Endothelial cell of umbilical vein (primary cell): ENCODE measurements at regions not wholly inside any gene's neighbourhood (a gene's known extent, or its start where the extent isn't known, plus 50 kb on each side); places are given as distances from the start of the nearest gene placed in this dataset.

Experiments used
- BruUV-seq: library from RNA; stranded (reverse); fragments of 400-500 nt; replicated peaks from 2 replicates; lab custom pipeline; 2021; lab: Mats Ljungman, UMichigan
- CTCF ChIA-PET: fragments of 300-600, 350-600 bp; sonication (Branson Sonifier 250); formaldehyde crosslinking; loops from one replicate; lab custom pipeline; 2021; ENCODE audit warnings: antibody characterized with exemption, inconsistent platforms; lab: Charles Lee
- POLR2A ChIA-PET: fragments of 300-600, 350-600 bp; sonication (Branson Sonifier 250); formaldehyde crosslinking; loops from one replicate; lab custom pipeline; 2021; ENCODE audit warnings: antibody characterized with exemption, inconsistent platforms; lab: Charles Lee
- DNase-seq: peaks from one replicate; pipeline ENCODE4 v3.0.0-alpha.2; 2011; ENCODE audit warnings: low read depth, low spot score
- FAIRE-seq: peaks from 2 replicates; lab custom pipeline; 2011; peaks lifted over from hg19 to GRCh38; lab: Jason Lieb, UNC
- H2AFZ ChIP-seq: 2 replicates; pipeline ENCODE4 v1.6.0; 2012; ENCODE audit warnings: low read depth, low read length, control low read depth, inconsistent platforms
- H3K27ac ChIP-seq: 2 replicates; pipeline ENCODE4 v1.5.1; 2011; ENCODE audit warnings: low read depth, mild to moderate bottlenecking, control low read depth, low read length, moderate library complexity; ENCODE audit not compliant: insufficient read depth
- H3K27me3 ChIP-seq, 2 experiments: 2 replicates each; pipeline versions ENCODE4 v1.6.0 to v1.6.1; 2011; ENCODE audit warnings: low read length in 2 of 2, mixed read lengths in 1 of 2; ENCODE audit not compliant: control insufficient read depth in 2 of 2, insufficient read depth in 2 of 2
- H3K36me3 ChIP-seq, 2 experiments: 2 replicates in 1 of 2; 3 replicates in 1 of 2; pipeline ENCODE4 v1.5.1; 2011; ENCODE audit warnings: low read length in 2 of 2, mild to moderate bottlenecking in 1 of 2, moderate library complexity in 1 of 2; ENCODE audit not compliant: control insufficient read depth in 2 of 2, insufficient read depth in 2 of 2; ENCODE audit errors: extremely low read depth in 1 of 2
- H3K4me1 ChIP-seq: 3 replicates; pipeline ENCODE4 v1.5.1; 2011; ENCODE audit warnings: mild to moderate bottlenecking, low read length; ENCODE audit not compliant: control insufficient read depth, insufficient read depth; ENCODE audit errors: extremely low read depth
- H3K4me2 ChIP-seq: 2 replicates; pipeline ENCODE4 v1.6.1; 2011; ENCODE audit warnings: low read length, control low read depth, mixed read lengths; ENCODE audit not compliant: insufficient read depth
- H3K4me3 ChIP-seq, 3 experiments: fragments of 200-600 bp in 1 of 3; sonication (generic), shearing (Covaris generic) in 1 of 3; replicated peaks in 1 of 3; 2 replicates each; pipeline ENCODE4 v1.5.1; 2011 to 2016; ENCODE audit warnings: control low read depth in 3 of 3, low read length in 3 of 3, mild to moderate bottlenecking in 2 of 3, inconsistent platforms in 1 of 3, low read depth in 1 of 3, moderate library complexity in 1 of 3; ENCODE audit not compliant: insufficient read depth in 1 of 3
- H3K79me2 ChIP-seq: 2 replicates; pipeline ENCODE4 v1.6.0; 2012; ENCODE audit warnings: low read length, inconsistent platforms; ENCODE audit not compliant: control insufficient read depth, insufficient read depth
- H3K9ac ChIP-seq: replicated peaks from 2 replicates; pipeline ENCODE3; 2011; ENCODE audit warnings: low read length, control low read depth; ENCODE audit not compliant: insufficient read depth; ENCODE audit errors: extremely low read depth
- H3K9me1 ChIP-seq: replicated peaks from 3 replicates; pipeline ENCODE4 v1.6.0; 2011; ENCODE audit warnings: mild to moderate bottlenecking, low read length; ENCODE audit not compliant: control insufficient read depth, insufficient read depth; ENCODE audit errors: extremely low read depth
- H3K9me3 ChIP-seq: replicated peaks from 2 replicates; pipeline ENCODE4 v1.5.1; 2012; ENCODE audit warnings: low read length, inconsistent platforms; ENCODE audit not compliant: control insufficient read depth, insufficient read depth
- H4K20me1 ChIP-seq: replicated peaks from 2 replicates; pipeline ENCODE3; 2011; ENCODE audit warnings: mild to moderate bottlenecking, low read length; ENCODE audit not compliant: control insufficient read depth, insufficient read depth; ENCODE audit errors: extremely low read depth
- EZH2 ChIP-seq: IDR thresholded peaks from 2 replicates; pipeline ENCODE4 v1.6.1; 2012; ENCODE audit warnings: borderline replicate concordance, low read depth, mild to moderate bottlenecking, moderate library complexity, low read length, inconsistent platforms; ENCODE audit not compliant: severe bottlenecking
- FOS ChIP-seq: IDR thresholded peaks from 2 replicates; pipeline ENCODE4 v1.6.1; 2011; ENCODE audit warnings: mild to moderate bottlenecking, low read length, moderate library complexity, borderline replicate concordance; ENCODE audit not compliant: insufficient read depth
- GATA2 ChIP-seq: IDR thresholded peaks from 2 replicates; pipeline ENCODE4 v1.7.0; 2011; ENCODE audit warnings: low read depth, mild to moderate bottlenecking, moderate library complexity, mixed read lengths, low read length; ENCODE audit not compliant: insufficient read length, insufficient read depth
- JUN ChIP-seq: IDR thresholded peaks from 2 replicates; pipeline ENCODE4 v1.6.1; 2011; ENCODE audit warnings: borderline replicate concordance, low read depth; ENCODE audit not compliant: insufficient read length, insufficient read depth
- POLR2A ChIP-seq: IDR thresholded peaks from 2 replicates; pipeline ENCODE4 v1.6.1; 2012; ENCODE audit warnings: low read depth, mild to moderate bottlenecking, control low read depth, low read length
- POLR2AphosphoS5 ChIP-seq: IDR thresholded peaks from 2 replicates; pipeline ENCODE4 v1.6.1; 2012; ENCODE audit warnings: low read depth, mild to moderate bottlenecking, control low read depth, low read length, moderate library complexity; ENCODE audit not compliant: insufficient read depth
- dilution Hi-C: fragments of 300-500 bp; cut with MboI; formaldehyde crosslinking; loops from one replicate; pipeline ENCODE4 v1.15.0; 2019; ENCODE audit warnings: low sequenced_read_pairs; ENCODE audit not compliant: extremely low pct_ligation_motif_present
- intact Hi-C: fragments of 100-400 bp; cut with micrococcal nuclease; formaldehyde crosslinking; loops from one replicate; pipeline ENCODE4 v1.10.0; 2022
- TF ChIP-seq, protein P1 (sequence below), 2 donors: IDR thresholded peaks; 1 replicate in 1 of 2; 2 replicates in 1 of 2; pipeline ENCODE4 v1.5.1; 2011; ENCODE audit warnings: low read length in 2 of 2, mild to moderate bottlenecking in 2 of 2, moderate library complexity in 2 of 2, control low read depth in 1 of 2, inconsistent platforms in 1 of 2, low read depth in 1 of 2; ENCODE audit not compliant: insufficient read depth in 1 of 2; ENCODE audit errors: extremely low read depth in 1 of 2
- TF ChIP-seq, protein P2 (sequence below): IDR thresholded peaks from 2 replicates; pipeline ENCODE4 v1.6.1; 2011; ENCODE audit not compliant: insufficient read depth, insufficient read length

DNA sequence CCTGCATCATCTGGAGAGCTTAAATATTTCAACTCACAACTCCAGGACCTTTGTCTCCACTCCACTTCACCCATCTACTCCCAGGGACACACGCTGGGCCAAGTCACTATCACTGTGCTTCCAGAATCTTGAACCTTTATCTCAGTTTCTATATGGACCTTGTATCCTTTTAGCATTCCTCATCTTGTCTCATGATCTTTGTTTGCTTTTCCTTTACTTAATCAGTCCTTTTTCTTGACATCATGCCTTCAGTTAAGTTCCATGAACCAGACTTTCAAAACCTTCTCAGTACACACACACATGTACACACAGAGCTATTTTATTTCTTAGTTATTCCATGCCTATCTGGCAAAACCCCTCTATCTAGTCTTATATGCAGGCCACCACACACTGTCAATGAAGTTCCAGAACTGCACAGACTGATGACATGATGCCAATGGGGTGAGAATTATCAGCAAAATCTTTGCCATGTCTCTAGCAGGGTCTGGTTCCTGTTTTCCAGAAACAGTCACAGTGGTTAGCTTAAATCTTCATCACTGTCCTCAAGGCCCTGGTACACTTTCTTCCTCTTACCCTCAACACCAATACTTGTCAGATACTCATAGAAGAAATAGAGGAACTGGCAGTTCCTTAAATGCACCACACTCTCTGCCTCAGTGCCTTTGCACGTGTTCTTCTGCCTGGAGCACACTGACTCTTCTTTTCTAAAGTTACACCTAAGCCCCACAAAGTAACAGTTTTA is 77.6 kb upstream of the STARD13 start:
- Histone ChIP-seq H2AFZ (no peak overlapping the region), H3K4me2 (no peak overlapping the region), H3K9me3 (no peaks in the 10 kb centered on the region), H3K4me3 (no peak overlapping the region), H4K20me1 (no peaks in the 10 kb centered on the region), H3K4me1 (peaks cover 4% of the 10 kb centered on the region), H3K9me1 (no peaks in the 10 kb centered on the region), H3K9ac (no peak overlapping the region), H3K27ac (no peak overlapping the region), H3K27me3 (no peaks in the 10 kb centered on the region), H3K36me3 (no peaks in the 10 kb centered on the region), H3K79me2 (no peaks in the 10 kb centered on the region)
- ChIA-PET CTCF (interaction anchor here (0.5 kb wide), 1 partner anchor 23 kb away, joined by 3 read pairs; no protein-coding TSS in a partner anchor), POLR2A (no interaction called here)
- BruUV-seq = no TSS peak
- DNase-seq (no peak), FAIRE-seq (no peak)
- intact Hi-C loops (no loop called here), dilution Hi-C loops (no loop called here)
- TF ChIP-seq GATA2 = no peak
- TF ChIP-seq JUN = no peak
- TF ChIP-seq, protein P1, sequence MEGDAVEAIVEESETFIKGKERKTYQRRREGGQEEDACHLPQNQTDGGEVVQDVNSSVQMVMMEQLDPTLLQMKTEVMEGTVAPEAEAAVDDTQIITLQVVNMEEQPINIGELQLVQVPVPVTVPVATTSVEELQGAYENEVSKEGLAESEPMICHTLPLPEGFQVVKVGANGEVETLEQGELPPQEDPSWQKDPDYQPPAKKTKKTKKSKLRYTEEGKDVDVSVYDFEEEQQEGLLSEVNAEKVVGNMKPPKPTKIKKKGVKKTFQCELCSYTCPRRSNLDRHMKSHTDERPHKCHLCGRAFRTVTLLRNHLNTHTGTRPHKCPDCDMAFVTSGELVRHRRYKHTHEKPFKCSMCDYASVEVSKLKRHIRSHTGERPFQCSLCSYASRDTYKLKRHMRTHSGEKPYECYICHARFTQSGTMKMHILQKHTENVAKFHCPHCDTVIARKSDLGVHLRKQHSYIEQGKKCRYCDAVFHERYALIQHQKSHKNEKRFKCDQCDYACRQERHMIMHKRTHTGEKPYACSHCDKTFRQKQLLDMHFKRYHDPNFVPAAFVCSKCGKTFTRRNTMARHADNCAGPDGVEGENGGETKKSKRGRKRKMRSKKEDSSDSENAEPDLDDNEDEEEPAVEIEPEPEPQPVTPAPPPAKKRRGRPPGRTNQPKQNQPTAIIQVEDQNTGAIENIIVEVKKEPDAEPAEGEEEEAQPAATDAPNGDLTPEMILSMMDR (IDR thresholded peaks at IDR 0.05; ENCODE audit: extremely low read depth in 1 of 2, insufficient read depth in 1 of 2, low read depth in 1 of 2, low read length in 2 of 2) = no peak
- no peak for TF ChIP-seq EZH2
- TF ChIP-seq FOS = no peak
- TF ChIP-seq POLR2A = no peak
- TF ChIP-seq POLR2AphosphoS5 = no peak
- TF ChIP-seq, protein P2, sequence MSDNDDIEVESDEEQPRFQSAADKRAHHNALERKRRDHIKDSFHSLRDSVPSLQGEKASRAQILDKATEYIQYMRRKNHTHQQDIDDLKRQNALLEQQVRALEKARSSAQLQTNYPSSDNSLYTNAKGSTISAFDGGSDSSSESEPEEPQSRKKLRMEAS = no peak
